NCI-H1105 treated with DMSO at 0.1 percent for 48 hours (cell line): ENCODE measurements at regions not wholly inside any gene's neighbourhood (a gene's known extent, or its start where the extent isn't known, plus 50 kb on each side); places are given as distances from the start of the nearest gene placed in this dataset.
A peak's percentile ranks its signal among the peaks of the same experiment; 100 is the strongest.

ENCODE experiments used
- DNase-seq: peaks from one replicate; lab custom pipeline; 2025; lab: John Stamatoyannopoulos, UW

DNA sequence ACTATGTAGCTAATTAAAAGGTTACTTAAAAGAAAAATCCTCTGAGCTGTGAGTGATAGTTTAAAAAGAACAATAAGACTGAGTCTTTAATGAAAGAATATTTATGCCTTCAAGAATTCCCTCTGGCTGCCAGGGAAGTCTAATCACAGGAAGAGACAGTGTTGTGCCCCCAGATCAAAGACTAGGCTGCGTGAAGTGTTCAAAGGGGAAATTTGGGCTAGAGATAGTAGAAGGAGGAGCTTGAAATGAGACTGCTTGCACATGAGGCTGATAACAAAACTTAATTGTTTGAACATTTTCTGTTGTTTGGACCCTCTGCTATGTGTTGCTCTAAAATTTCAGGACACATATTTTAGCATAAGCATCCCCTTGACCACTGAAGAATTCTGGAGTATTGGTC is 99.7 kb upstream of the MTNR1B start:
- no peak for DNase-seq

DNA sequence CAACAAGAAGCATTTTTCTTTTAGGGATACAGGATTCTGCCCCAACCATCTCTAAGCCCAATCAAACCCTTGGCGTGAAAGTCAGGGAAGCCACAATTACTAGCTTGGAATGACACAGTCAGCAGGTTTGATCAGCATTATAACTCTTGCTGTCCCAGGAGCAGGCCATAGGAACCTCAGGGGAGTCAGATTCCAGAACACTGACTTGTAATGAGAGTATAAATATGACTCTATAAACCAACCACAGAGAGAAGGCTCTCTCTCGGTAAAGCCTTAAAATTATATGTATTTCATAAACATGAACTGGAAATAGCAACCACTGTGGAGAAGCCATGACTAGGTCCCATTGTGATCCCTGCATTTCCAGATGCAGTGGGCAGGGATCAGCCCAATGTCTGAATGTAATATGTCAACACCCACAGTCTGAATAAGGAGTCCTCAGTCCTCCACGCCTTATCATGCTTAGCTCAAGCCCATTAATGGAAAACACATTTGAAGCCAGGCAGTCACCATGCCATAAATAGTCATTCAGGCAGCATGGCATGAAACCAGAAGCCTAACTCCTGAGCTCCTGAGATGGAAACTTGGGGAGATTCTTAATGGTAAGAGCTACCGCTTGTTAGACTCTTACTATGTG is 99.1 kb upstream of the MTNR1B start:
- no peak for DNase-seq

DNA sequence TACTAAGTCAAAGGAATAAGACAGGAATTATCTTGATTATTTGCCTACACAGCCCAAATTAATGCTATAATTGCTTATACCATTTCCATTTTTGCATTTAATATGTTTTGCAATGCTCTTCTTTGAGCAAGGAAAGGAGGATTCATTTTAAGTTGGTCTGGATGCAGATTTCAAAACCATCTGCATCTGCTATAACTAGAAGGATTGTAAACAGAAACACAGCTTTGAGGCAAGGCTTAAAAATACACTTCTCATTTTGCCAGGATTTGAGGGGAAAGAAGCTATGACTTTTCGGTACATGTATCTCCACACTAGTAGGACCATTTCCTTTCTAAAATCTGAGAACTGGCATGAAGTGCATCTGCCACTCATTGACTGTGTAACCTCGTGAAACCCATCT is 95.9 kb upstream of the MTNR1B start:
- DNase-seq, result no peak

DNA sequence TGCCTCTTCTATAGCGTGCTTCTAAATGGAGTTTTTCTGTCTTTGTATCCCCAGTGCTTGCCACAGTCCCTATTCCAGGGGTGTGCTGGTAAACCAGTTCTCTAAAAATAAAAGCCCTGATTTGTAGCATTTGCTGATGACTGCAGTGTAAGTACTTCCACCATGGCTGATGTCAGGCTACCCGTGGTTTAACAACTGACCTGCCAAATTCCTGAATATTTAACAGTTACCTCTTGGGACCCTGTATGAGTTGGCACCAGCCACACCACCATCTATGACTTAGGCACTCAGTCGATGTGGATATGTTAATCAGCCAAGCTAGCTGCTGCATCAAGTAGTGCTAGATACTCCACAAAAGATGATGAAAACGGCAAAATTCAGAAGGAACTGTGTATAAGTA is 94.0 kb upstream of the MTNR1B start:
- no peak for DNase-seq

DNA sequence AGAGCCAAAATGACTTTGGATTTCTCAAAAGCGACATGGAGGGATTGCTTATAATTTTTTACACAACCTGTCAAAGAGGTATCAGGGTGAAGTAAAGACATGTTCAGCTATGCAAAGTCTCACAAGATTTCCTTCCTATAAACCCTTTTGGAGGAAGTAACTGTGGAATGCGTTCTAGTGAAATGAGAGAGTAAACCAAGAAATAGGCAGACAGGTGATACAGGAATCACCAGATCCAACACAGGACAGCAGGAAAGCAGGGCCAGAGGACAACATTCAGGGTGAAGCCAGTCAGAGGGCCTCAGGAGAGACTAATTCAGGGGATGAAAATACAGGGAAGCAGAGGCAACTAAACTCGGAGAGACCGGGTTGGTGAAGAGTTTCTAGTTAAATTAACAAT is 90.4 kb upstream of the MTNR1B start:
- no peak for DNase-seq

DNA sequence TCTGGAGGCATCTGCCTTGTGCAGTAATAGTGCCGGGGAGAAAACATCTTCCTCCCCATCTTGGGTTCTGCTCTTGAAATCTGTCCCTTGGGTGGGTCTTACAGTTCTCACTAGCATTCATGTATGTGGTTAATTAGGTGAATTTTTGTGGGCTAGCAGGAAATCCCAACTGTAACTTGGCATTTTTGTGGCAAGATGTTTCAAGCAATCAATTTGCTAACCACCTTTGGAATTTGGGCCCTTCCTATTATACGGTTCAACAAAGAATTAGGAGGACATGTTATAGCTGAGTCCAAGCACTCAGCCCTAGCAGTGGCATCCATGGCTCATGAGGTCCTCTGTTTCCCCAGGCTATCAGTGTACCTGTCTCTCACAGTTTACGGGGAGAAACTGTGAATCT is 89.1 kb upstream of the MTNR1B start:
- no peak for DNase-seq

DNA sequence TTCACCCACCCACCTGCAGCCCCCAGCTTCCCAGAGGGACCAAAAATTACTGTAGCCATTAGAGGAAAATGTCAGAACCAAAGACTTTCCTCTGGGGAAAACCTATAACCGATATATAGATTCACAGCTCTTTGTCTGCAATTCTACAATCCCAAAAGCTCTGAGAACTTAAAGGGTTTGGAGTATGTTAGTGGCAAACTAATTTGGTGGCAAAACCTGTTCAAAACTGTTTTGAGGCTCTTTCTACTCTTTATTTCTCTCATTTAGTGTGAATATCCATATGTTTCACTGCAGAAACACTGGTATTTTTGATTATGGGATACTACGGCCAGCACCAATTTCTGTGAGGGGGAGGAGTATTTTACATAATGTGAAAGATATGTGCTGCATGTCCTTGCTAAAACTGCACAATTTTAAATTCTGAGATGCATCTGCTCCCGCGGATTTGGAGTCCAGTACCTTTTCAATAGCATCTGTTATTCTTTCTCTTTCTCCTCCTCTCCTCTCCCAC is 87.5 kb upstream of the MTNR1B start:
- DNase-seq, result no peak

DNA sequence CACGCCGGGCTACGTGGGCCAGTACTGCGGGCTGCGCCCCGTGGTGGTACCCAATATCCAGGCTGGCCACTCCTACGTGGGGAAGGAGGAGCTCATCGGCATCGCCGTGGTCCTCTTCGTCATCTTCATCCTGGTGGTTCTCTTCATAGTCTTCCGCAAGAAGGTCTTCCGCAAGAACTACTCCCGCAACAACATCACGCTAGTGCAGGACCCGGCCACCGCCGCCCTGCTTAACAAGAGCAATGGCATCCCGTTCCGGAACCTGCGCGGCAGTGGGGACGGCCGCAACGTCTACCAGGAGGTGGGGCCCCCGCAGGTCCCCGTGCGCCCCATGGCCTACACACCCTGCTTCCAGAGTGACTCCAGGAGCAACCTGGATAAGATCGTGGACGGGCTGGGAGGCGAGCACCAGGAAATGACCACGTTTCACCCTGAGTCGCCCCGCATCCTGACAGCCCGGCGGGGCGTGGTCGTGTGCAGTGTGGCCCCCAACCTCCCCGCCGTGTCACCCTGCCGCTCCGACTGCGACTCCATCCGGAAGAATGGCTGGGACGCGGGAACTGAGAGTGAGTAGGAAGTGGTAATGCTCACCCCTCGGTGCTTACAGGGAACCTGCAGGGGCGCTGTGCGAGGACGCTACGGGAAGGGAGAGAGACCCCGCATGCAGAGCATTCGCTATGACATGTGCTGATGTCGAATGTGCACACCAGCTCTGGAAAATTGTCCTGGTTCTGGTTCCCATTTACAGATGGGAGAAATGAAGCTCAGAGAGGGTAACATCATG is 86.4 kb upstream of the MTNR1B start:
- DNase-seq, result no peak

DNA sequence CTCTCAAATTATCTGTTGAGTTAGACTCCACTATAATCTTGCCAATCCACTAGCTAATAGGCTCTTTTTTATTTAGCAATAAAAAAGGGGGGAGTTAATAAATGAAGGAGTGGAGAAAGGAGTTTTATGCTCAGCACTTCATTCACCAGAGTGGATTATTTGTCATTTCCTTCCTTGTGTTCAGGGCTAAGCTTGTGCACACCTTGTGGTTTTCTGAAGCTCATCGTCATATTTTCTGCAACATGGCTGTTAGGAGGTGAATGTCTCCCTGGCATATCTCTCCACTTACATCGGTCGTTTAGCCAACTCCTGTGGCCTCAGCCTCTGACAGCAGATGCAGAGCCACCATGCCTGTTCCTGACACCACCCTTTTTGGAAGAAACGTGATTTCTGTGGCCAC is 83.9 kb upstream of the MTNR1B start:
- DNase-seq, result peak; percentile 22

DNA sequence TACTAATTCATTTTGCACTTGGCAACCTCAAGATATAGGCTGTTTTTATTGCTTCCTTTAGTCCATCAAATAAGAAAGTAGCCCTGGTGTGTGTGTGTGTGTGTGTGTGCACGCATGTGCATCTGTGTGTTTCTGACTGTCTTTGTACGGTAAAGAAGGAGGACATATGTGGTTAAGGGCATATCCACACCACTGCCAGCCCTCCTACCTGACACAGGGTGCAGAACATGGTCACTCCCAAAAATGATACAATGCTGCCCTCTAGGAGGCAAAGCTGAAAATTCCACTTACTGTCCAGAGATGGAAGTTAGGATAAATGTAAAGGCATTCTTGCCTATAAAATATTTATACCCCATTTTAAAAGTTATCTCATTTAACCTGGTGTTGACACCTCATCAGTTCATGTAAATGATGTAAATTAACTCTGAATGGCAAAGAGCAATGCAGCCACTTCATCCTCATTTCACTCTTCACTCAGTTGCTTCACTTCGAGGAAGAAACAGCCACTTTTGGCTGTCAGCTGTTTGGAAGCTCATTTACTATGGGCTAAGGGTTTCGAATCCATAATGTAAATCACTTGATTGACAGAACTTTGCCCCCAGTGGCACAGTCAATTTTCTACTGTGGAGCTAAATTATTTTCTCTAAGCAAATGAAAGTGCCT is 83.1 kb upstream of the MTNR1B start:
- DNase-seq, result peak; percentile 83

DNA sequence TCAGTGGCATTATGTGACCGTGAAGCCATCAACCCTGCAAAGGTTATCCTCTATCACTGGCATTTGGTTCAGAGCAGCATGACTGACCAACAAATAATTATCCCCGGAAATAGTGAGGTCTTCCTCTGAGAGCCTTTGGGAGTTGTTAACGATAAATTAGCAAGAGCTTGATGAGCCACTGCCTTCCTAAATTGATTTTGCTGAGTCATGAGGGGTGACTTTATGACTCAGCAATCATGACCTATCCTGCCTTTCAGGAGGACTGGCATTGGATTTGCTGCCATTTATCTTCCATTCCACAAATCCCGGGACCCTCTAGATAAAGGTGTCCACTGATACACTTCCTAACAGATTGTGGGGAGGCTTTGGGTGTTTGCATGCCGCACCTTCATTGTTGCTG is 80.8 kb upstream of the MTNR1B start:
- DNase-seq, result no peak

DNA sequence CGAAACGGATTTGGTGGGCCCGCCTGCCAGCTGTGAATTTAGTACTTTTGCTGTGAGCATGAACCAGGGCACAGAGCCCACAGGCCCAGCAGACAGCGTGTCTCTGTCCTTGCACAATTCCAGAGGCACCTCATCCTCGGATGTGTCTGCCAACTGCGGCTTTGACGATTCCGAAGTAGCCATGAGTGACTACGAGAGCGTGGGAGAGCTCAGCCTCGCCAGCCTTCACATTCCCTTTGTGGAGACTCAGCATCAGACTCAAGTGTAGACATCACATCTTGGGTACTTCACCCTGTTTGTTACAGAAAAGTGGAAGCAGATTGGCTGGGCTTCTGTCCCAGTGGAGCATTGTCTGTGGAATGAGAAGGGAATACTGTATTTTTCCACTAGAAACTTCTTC is 78.6 kb upstream of the MTNR1B start:
- no peak for DNase-seq

DNA sequence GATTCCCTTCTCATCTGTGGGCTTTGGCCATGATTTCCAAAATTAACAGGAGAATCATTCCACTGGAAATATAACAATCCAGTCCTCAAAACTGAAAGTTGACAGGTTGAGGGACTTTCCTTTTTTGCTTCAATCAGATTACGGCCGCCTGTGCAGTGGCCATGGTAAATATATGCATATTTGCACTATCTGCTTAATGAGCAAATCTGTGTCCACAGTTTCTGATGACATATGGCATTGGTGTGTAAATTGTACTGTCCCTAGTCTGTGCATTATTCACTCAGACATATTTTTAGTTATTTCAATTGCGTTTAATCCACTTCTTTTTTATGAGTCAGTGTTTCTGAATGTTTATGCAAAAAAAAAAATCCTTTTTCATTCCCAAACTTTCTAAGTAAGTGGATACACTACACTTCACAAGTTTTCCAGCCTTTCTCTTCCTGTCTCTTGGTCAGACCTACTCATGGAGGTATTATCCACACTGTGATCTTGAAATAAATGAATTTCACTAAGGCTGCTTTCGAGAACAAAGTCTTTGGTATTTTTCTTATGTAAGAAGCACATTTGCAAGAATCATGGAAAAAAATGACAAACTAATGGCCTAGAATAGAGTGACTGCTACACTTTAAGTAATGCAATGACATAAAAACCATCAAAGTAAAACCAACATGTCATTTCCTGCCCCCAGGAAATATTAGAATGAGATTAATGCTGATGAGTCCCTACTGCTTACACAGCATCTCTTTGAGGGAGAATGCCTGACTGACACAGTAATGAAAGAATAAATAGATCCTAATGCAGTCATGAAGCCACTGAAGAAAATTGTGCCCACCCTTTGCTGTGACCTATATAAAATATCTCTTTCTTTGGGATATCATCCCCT is 76.4 kb upstream of the MTNR1B start:
- DNase-seq, result peak; percentile 30

DNA sequence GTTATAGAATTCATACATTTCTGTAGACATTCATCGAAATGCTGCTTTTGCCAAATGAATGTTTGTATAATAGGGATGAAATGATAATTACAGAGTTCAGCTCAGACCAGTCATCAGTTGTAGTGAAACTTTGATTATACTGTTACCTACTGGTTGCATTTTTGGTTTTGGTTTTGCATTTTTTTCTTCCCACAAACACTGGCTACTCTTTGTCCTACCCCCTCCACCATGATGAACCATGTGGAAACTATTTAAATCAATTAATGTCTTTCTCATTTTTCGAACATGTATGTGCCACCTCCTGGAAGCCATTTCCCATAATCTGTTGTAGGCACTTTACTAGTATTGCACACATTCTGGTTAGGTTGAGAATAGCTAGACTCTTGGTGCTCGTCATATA is 75.3 kb upstream of the MTNR1B start:
- DNase-seq, result no peak

DNA sequence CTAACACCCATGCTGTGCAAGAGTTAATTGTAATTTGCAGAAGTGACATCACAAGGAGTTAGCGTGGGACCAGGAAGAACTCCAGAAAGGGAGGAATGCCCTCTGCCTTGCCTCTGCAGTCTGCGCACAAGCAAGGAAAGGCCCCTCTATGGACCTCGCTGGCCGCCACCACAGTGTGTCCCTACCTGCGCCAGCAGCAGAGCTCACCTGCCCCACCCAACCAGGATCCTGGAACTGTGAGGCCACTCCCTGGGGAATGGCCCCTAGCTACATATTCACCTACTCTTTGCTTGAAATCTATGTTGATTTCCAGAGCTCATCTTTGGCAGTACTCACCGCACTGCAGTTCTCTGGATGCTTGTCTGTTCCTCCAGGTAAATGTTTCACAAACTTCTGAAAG is 72.0 kb upstream of the MTNR1B start:
- DNase-seq, result no peak

DNA sequence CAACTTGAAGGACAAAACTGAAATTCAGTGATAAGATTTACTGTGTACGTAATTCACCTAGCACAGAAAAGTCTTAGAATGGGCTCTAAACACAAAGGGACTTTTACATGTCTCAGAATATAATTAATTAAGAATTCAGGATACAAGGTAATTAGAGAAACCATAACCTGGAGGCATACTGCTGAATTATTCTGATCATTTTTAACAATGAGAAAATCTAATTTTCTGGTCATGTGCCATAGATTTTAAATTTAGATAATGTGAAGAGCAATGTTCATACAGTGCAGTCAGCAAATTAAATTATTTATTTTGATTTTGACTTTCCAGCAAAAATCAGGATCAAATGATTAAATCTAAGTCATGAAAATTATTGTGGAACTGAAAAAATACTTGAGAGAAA is 67.0 kb upstream of the MTNR1B start:
- DNase-seq, result no peak

DNA sequence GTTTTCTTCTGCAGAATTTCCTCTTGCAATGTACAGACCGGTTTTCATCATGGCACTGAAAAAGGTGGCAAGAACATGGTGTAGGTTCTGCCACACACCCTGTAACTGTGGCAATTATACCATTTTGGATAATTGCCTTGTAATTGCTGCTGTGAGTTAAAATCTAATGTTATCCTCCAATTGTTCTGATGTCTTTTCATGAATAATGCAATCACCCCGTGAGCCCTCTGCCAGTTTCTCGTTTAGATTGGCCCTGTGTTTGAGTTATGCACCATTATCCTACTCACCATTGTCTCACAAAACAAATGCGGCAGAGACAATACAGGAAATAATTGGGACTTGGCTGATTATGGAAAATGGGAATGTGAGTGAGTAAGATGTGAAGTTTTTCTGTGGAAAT is 61.8 kb upstream of the MTNR1B start:
- DNase-seq, result peak; percentile 60

DNA sequence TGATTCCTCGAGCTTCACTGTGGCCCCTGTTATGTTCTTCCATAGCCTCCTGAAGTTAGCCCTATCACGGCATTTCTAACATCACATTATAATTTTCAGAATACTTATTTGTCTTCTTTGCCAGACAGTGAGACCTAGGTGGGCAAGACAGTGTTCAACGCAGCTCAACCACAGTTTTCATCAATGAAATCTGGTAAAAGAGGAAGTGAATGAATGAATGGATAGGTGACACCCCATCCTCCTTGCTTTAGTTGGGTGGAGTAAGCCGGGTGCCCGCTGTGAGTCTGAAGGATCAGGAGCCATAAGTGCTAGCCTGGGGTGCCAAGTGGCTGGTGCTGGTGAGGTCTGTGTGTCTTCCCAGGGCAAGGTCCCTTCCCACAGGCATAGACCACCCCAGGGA is 60.2 kb upstream of the MTNR1B start:
- no peak for DNase-seq

DNA sequence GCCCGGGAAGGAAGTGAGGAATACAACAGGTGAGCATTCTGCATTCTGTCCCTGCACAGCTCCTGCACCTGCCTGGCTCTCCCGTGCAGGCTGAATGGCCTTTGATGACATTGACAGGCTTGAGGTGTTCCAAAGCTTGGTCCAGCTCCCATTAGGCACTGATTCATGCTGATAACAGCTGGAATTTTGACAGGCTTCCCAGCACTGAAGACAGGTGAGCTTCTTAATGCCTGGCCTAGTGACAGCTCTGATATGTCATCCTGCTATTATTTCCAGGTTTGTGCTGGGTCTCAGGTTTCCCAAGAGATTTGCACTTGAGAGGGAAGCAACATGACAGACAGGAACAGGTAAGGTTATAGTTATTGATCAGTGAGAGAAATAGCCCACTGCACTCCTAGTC is 58.0 kb upstream of the MTNR1B start:
- peak; percentile 89 for DNase-seq

DNA sequence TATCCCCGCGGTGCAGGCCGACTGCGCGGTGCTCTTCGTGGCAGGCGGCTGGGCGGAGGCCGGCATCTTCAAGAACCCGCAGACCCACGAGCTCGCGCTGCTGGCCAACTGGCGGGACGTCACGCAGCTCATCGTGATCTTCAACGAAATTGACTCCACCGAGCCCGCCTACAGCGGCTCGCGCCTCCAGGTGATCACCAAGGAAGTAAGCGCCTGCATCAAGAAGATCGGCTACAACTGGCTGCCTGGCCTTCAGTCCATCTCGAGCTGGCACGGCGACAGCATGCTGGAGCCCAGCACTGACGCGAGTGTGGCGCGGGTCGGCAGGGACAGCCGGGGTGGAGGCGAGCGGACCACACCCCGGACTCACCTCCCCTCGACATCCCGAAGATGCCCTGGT is 53.9 kb upstream of the MTNR1B start:
- no peak for DNase-seq

DNA sequence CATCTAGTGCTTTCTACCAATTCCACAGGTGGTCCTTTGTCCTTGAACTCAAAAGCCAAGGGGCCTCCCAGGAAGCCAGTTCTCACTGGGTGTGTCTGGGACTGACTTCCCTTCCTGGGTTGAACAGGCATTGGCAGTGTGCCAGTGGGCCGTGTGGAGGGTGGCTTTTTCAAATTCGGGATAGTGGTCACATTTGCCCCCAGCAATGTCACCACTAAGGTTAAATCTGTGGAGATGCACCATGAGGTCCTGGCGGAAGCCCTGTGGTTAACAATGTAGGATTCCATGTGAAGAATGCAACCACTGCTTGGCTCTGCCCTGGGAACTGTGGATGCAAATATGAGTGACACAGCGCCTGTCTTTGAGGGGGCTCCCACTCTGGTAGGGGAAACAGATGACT is 53.2 kb upstream of the MTNR1B start:
- DNase-seq, result no peak

DNA sequence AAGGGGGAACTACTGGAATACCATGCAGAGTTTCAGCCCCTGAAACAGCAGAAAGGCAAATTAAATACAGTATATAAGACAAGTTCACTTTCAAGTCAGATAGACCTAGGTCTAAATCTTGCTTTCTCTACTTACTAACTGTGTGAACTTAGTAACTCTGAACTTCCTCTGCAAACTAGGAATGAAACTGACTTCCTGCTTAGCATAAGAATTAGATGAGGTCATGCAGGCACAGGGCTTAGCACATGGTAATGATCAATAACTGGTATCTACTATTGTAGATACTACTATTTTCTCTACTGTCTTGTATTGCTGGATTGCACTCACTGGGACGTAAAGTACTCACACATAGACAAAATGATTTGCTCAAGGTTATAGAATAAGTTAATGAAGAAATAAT is 51.5 kb upstream of the MTNR1B start:
- DNase-seq, result no peak
